Gastrocnemius medialis (tissue), 4 donors: ENCODE measurements at regions not wholly inside any gene's neighbourhood (a gene's known extent, or its start where the extent isn't known, plus 50 kb on each side); places are given as distances from the start of the nearest gene placed in this dataset.
A peak's percentile ranks its signal among the peaks of the same experiment; 100 is the strongest.

Source experiments
- ATAC-seq, 2 donors: fragments of 150-250 bp; one replicate each; pipeline ENCODE4 v1.9.1; 2016
- DNase-seq, 2 donors: peaks; one replicate each; pipeline ENCODE4 v3.0.0-alpha.2; 2019
- H3K27ac ChIP-seq, 4 donors: fragments of 200-600 bp; sonication (generic); 1 replicate in 1 of 4; 2 replicates in 3 of 4; pipeline ENCODE4 v1.5.1; 2016 to 2018; ENCODE audit warnings: mild to moderate bottlenecking in 2 of 4, moderate library complexity in 1 of 4
- H3K27me3 ChIP-seq, 3 donors: fragments of 200-600 bp; sonication (generic) in 2 of 3; 1 replicate in 1 of 3; 2 replicates in 2 of 3; pipeline versions ENCODE4 v1.5.1 to v1.6.0; 2016 to 2019; ENCODE audit warnings: mild to moderate bottlenecking in 1 of 3, moderate library complexity in 1 of 3
- H3K36me3 ChIP-seq, 2 donors: fragments of 200-600 bp; sonication (generic) in 1 of 2; one replicate each; pipeline ENCODE4 v1.5.1; 2017 to 2018
- H3K4me1 ChIP-seq, 2 donors: fragments of 200-600 bp; sonication (generic) in 1 of 2; one replicate each; pipeline ENCODE4 v1.5.1; 2016 to 2017; ENCODE audit warnings: mild to moderate bottlenecking in 2 of 2
- H3K4me3 ChIP-seq, 4 donors: fragments of 200-600 bp; sonication (generic) in 3 of 4; 1 replicate in 1 of 4; 2 replicates in 3 of 4; pipeline ENCODE4 v1.5.1; 2016 to 2019; ENCODE audit warnings: mild to moderate bottlenecking in 2 of 4
- H3K9me3 ChIP-seq, 3 donors: fragments of 200-600 bp; sonication (generic) in 2 of 3; 1 replicate in 1 of 3; 2 replicates in 2 of 3; pipeline ENCODE4 v1.5.1; 2016 to 2019
- POLR2A ChIP-seq, 2 donors: fragments of 450-650 bp; IDR thresholded peaks; one replicate each; pipeline ENCODE4 v1.6.1; 2017; ENCODE audit warnings: antibody characterized with exemption in 2 of 2, mild to moderate bottlenecking in 2 of 2, moderate library complexity in 2 of 2
- in situ Hi-C, 4 donors: fragments of 200-750 bp; cut with MboI; loops; one replicate each; pipeline versions ENCODE4 v1.15.0 to v1.8.0; 2017; ENCODE audit warnings: low sequenced_read_pairs in 4 of 4
- intact Hi-C: fragments of 100-400 bp; cut with DNase I; formaldehyde crosslinking; loops from one replicate; pipeline ENCODE4 v1.15.1; 2023; ENCODE audit warnings: low total_unique reads
- TF ChIP-seq, protein P1 (sequence below), 5 experiments: fragments of 450-650 bp in 3 of 5; fragments of 200-600 bp in 2 of 5; sonication (generic) in 2 of 5; IDR thresholded peaks in 4 of 5; conservative IDR thresholded peaks in 1 of 5; 1 replicate in 4 of 5; 2 replicates in 1 of 5; pipeline ENCODE4 v1.5.1; 2016 to 2019; ENCODE audit warnings: antibody characterized with exemption in 5 of 5, mild to moderate bottlenecking in 3 of 5, moderate library complexity in 3 of 5

DNA sequence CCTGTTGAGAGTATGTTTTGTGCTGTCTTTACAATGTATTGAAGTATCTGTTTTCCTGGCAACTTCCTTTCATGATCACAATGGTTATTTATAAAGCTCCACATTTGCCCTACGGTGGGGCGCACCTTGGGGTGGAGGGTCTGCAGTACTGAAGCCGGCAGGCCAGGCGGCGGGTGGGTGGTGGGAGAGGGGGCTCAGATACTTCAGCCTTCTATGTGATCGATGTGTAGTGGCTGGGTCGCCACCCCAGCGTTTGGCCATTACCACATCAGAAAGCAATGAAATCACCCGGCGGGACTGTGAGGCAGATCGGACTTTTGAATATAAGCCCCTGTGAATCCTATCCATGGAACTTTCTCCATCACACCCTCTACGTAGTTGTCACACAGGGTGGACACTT lies 196.6 kb downstream of the FOXL1 start:
- Histone ChIP-seq H3K9me3 (no peaks in the 10 kb centered on the region), H3K4me1 (no peaks in the 10 kb centered on the region), H3K4me3 (no peak overlapping the region), H3K27me3 (peaks cover 0 to 48% (median 24%) of the 10 kb centered on the region in 3 donors), H3K27ac (no peak overlapping the region), H3K36me3 (no peaks in the 10 kb centered on the region)
- DNase-seq (no peak), ATAC-seq (no peak)
- TF ChIP-seq POLR2A (IDR thresholded peaks at IDR 0.05) = no peak
- TF ChIP-seq, protein P1, sequence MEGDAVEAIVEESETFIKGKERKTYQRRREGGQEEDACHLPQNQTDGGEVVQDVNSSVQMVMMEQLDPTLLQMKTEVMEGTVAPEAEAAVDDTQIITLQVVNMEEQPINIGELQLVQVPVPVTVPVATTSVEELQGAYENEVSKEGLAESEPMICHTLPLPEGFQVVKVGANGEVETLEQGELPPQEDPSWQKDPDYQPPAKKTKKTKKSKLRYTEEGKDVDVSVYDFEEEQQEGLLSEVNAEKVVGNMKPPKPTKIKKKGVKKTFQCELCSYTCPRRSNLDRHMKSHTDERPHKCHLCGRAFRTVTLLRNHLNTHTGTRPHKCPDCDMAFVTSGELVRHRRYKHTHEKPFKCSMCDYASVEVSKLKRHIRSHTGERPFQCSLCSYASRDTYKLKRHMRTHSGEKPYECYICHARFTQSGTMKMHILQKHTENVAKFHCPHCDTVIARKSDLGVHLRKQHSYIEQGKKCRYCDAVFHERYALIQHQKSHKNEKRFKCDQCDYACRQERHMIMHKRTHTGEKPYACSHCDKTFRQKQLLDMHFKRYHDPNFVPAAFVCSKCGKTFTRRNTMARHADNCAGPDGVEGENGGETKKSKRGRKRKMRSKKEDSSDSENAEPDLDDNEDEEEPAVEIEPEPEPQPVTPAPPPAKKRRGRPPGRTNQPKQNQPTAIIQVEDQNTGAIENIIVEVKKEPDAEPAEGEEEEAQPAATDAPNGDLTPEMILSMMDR (IDR thresholded peaks at IDR 0.05 in 4 of 5, conservative IDR thresholded peaks at IDR 0.05 in 1 of 5) = no peak
- in situ Hi-C loops (loop anchor here in 2 of 4 donors (25.0 kb wide), 1 partner anchor 188 kb away; the partner anchor contains the start of gene FOXL1 (in 2 of the 2)), intact Hi-C loops (no loop called here)

DNA sequence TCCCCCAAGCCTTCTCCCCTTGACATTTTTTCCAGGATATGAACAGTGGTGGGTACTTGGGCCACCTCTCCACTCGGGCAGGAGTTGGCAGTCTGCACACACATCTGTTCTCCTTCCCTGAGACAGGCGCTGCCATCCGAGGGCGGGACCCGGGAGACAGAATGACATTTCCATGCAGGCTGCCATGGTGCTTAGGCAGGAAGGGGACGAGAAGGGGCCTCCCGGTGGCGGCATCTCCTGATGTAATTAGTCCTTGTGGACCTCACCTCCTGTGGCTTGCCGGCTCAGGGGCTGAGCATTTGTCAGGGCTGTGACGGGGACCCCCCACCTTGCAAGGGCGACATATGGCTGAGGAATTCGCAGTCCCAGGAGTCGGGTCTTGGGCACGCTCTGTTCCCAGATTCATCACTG lies 197.2 kb downstream of the FOXL1 start:
- ATAC-seq (no peak), DNase-seq (no peak)
- Histone ChIP-seq H3K9me3 (no peaks in the 10 kb centered on the region), H3K27me3 (peaks cover 0 to 50% (median 25%) of the 10 kb centered on the region in 3 donors), H3K36me3 (no peaks in the 10 kb centered on the region), H3K4me1 (no peaks in the 10 kb centered on the region), H3K4me3 (no peak overlapping the region), H3K27ac (no peak overlapping the region)
- TF ChIP-seq, protein P1 (IDR thresholded peaks at IDR 0.05 in 4 of 5, conservative IDR thresholded peaks at IDR 0.05 in 1 of 5) = no peak
- TF ChIP-seq POLR2A (IDR thresholded peaks at IDR 0.05) = no peak
- in situ Hi-C loops (no loop called here), intact Hi-C loops (no loop called here)

DNA sequence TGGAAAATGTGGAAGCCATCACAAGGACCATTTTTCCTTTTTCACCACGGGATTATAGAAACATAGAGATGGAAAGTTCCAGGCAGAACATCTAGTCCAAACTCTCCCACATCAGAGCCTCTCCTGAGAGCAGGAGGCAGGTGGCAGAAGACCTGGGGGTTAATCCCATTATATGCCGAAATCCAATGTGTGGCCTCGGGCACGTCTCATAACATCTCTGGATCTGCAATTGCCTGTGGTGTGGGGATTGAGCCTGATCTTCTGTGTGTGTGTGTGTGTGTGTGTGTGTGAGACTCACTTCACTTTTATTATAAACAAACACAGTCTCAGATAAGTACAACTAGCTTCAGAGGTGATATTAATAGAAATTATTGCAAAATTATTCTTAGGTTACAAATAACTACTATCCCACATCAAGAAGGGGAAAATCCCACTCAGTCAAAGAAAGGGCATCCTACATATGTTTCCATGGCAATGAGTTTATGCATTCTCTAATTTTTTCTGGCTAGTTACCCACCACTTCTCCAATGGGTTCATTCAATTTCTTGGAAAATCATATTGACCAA lies 199.1 kb downstream of the FOXL1 start:
- H3K27me3 ChIP-seq = peaks cover 0 to 49% (median 23%) of the 10 kb centered on the region in 3 donors

DNA sequence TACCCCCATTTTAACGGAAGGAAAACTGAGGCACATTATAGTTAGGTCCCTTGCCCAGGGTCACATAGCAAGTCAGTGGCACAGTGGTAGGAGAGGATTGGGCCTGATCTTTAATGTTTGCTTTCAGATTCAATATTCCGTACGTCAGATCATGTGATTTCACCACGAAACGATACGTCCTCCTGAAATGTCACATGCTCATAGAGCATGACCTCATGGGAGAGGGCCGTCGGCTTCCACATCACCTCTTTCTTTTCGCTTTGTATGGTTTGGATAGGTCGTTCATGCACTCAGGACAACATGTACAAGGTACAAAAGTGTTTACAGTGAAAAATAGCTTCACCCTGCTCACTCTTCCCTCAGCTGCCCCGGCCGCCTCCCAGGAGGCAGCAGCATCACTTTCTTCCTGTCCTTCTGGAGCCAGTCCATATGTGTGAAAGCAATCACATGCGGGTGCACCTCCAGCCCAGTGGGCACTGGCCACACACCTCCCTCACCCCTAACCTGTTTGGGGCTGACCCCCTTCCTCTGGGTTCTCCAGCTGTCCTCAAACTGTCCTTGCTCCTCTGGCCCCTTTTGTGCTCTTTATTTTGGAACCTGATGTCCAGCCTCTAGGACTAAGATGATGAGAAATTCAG lies 199.9 kb downstream of the FOXL1 start:
- no peak overlapping the region for H3K27ac ChIP-seq
- H3K4me1 ChIP-seq = no peaks in the 10 kb centered on the region
- H3K4me3 ChIP-seq = no peak overlapping the region
- DNase-seq = no peak
- in situ Hi-C loops = no loop called here
- peak in 1 of 2 donors; percentile 30 for ATAC-seq
- H3K36me3 ChIP-seq = no peaks in the 10 kb centered on the region
- H3K27me3 ChIP-seq = peaks cover 0 to 50% (median 23%) of the 10 kb centered on the region in 3 donors
- intact Hi-C loops = no loop called here
- no peaks in the 10 kb centered on the region for H3K9me3 ChIP-seq
- TF ChIP-seq, protein P1 (IDR thresholded peaks at IDR 0.05 in 4 of 5, conservative IDR thresholded peaks at IDR 0.05 in 1 of 5) = no peak
- TF ChIP-seq POLR2A (IDR thresholded peaks at IDR 0.05) = no peak

More for the DNA sequence above, 199.1 kb downstream of the FOXL1 start:
- no peaks in the 10 kb centered on the region for H3K4me1 ChIP-seq
- ATAC-seq (no peak), DNase-seq (no peak)
- H3K9me3 ChIP-seq = no peaks in the 10 kb centered on the region
- H3K27ac ChIP-seq = no peak overlapping the region
- TF ChIP-seq, protein P1 (IDR thresholded peaks at IDR 0.05 in 4 of 5, conservative IDR thresholded peaks at IDR 0.05 in 1 of 5) = no peak
- no peak for TF ChIP-seq POLR2A (IDR thresholded peaks at IDR 0.05)
- no peaks in the 10 kb centered on the region for H3K36me3 ChIP-seq
- in situ Hi-C loops = no loop called here
- intact Hi-C loops = no loop called here
- no peak overlapping the region for H3K4me3 ChIP-seq
